Uterus (tissue), 3 donors: ENCODE measurements at regions not wholly inside any gene's neighbourhood (a gene's known extent, or its start where the extent isn't known, plus 50 kb on each side); places are given as distances from the start of the nearest gene placed in this dataset.

Experiments
- DNase-seq, 2 donors: peaks; one replicate each; pipeline ENCODE4 v3.0.0-alpha.2; 2019 to 2020
- H3K27ac ChIP-seq, 2 donors: fragments of 200-600 bp; sonication (generic); 1 replicate in 1 of 2; 2 replicates in 1 of 2; pipeline ENCODE4 v1.5.1; 2016 to 2018
- H3K27me3 ChIP-seq, 2 donors: fragments of 200-600 bp; sonication (generic); one replicate each; pipeline ENCODE4 v1.5.1; 2018 to 2019; ENCODE audit warnings: control low read depth in 1 of 2
- H3K36me3 ChIP-seq, 2 donors: fragments of 200-600 bp; sonication (generic); one replicate each; pipeline ENCODE4 v1.5.1; 2019; ENCODE audit warnings: control low read depth in 1 of 2
- H3K4me1 ChIP-seq, 2 donors: fragments of 200-600 bp; sonication (generic); one replicate each; pipeline ENCODE4 v1.5.1; 2018 to 2019; ENCODE audit warnings: control low read depth in 1 of 2
- H3K4me3 ChIP-seq, 2 donors: fragments of 200-600 bp; sonication (generic); 1 replicate in 1 of 2; 2 replicates in 1 of 2; pipeline ENCODE4 v1.5.1; 2018 to 2019; ENCODE audit warnings: mild to moderate bottlenecking in 1 of 2
- H3K9me3 ChIP-seq, 2 donors: fragments of 200-600 bp; sonication (generic); one replicate each; pipeline ENCODE4 v1.5.1; 2019; ENCODE audit warnings: control low read depth in 1 of 2
- POLR2A ChIP-seq, 2 donors: fragments of 450-650 bp; IDR thresholded peaks; one replicate each; pipeline ENCODE4 v1.6.1; 2016; ENCODE audit warnings: antibody characterized with exemption in 2 of 2, mild to moderate bottlenecking in 1 of 2, moderate library complexity in 1 of 2
- intact Hi-C: fragments of 100-400 bp; cut with DNase I; formaldehyde crosslinking; loops from one replicate; pipeline ENCODE4 v1.15.1; 2023; ENCODE audit warnings: low total_unique reads
- TF ChIP-seq, protein P1 (sequence below), 4 experiments: fragments of 200-600 bp in 2 of 4; fragments of 450-650 bp in 2 of 4; sonication (generic) in 2 of 4; IDR thresholded peaks; one replicate each; pipeline ENCODE4 v1.5.1; 2016 to 2019; ENCODE audit warnings: antibody characterized with exemption in 4 of 4, mild to moderate bottlenecking in 2 of 4, moderate library complexity in 1 of 4
- donor health status: DM: yes; HTN: yes; CAD: no.

- Histone ChIP-seq H3K4me3 (no peak overlapping the region), H3K36me3 (no peaks in the 10 kb centered on the region), H3K27ac (no peak overlapping the region), H3K9me3 (no peaks in the 10 kb centered on the region), H3K4me1 (no peaks in the 10 kb centered on the region), H3K27me3 (no peaks in the 10 kb centered on the region)
- DNase-seq = no peak
- no peak for TF ChIP-seq POLR2A (IDR thresholded peaks at IDR 0.05)
- TF ChIP-seq, protein P1, sequence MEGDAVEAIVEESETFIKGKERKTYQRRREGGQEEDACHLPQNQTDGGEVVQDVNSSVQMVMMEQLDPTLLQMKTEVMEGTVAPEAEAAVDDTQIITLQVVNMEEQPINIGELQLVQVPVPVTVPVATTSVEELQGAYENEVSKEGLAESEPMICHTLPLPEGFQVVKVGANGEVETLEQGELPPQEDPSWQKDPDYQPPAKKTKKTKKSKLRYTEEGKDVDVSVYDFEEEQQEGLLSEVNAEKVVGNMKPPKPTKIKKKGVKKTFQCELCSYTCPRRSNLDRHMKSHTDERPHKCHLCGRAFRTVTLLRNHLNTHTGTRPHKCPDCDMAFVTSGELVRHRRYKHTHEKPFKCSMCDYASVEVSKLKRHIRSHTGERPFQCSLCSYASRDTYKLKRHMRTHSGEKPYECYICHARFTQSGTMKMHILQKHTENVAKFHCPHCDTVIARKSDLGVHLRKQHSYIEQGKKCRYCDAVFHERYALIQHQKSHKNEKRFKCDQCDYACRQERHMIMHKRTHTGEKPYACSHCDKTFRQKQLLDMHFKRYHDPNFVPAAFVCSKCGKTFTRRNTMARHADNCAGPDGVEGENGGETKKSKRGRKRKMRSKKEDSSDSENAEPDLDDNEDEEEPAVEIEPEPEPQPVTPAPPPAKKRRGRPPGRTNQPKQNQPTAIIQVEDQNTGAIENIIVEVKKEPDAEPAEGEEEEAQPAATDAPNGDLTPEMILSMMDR (IDR thresholded peaks at IDR 0.05) = no peak
- intact Hi-C loops = no loop called here
Measured at GRCh38 chr2:126752876-126753275, 96.9 kb downstream of the GYPC start.

GRCh38 chr2:126753501-126754212, 97.7 kb downstream of the GYPC start:
- no peak for TF ChIP-seq POLR2A (IDR thresholded peaks at IDR 0.05)
- TF ChIP-seq, protein P1 (IDR thresholded peaks at IDR 0.05) = no peak
- DNase-seq = no peak
- Histone ChIP-seq H3K4me3 (no peak overlapping the region), H3K9me3 (no peaks in the 10 kb centered on the region), H3K36me3 (no peaks in the 10 kb centered on the region), H3K27ac (no peak overlapping the region), H3K4me1 (no peaks in the 10 kb centered on the region), H3K27me3 (no peaks in the 10 kb centered on the region)
- intact Hi-C loops = no loop called here

DNA sequence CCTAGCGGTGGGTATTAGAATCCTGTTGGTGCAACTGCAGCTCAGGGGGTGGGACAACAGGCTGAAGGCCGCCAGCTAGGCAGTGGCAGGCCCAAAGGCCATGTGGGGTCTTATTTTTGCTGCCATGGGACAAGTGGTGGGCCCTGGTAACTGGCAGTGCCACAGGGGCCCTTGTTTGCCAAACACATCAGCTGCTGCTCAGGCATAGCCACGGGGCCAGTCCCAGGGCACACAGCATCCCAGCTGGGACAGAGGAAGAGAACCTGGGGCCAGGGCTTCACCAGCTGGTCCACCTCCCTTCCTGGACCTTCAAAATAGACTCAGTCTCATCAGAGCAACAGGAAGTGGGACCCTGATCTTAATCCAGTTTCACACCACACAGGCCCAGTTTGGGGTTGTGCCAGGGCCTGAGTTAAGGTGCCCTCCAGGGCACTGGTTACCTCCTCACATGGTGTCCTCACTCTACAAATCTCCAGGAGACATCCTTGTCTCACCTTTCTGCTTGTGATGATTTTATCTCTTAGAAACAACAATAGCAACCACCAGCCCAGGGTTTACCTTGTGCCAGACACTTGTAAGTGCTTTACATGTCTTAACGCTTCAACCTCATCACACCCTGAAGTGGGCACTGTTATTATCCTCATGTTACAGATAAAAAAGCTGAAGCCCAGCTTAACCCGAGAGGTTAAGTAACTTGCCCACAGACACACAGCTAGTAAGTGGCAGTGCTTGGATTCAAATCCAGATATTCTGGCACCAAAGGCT, 98.5 kb downstream of the GYPC start:
- TF ChIP-seq, protein P1 (IDR thresholded peaks at IDR 0.05) = no peak
- no peak for TF ChIP-seq POLR2A (IDR thresholded peaks at IDR 0.05)
- intact Hi-C loops = no loop called here
- Histone ChIP-seq H3K4me3 (no peak overlapping the region), H3K36me3 (no peaks in the 10 kb centered on the region), H3K9me3 (no peaks in the 10 kb centered on the region), H3K4me1 (no peaks in the 10 kb centered on the region), H3K27me3 (no peaks in the 10 kb centered on the region), H3K27ac (no peak overlapping the region)
- DNase-seq = no peak

- Histone ChIP-seq H3K9me3 (no peaks in the 10 kb centered on the region), H3K36me3 (no peaks in the 10 kb centered on the region), H3K4me1 (no peaks in the 10 kb centered on the region), H3K4me3 (no peak overlapping the region), H3K27me3 (no peaks in the 10 kb centered on the region), H3K27ac (no peak overlapping the region)
- intact Hi-C loops = no loop called here
- no peak for DNase-seq
- TF ChIP-seq, protein P1 (IDR thresholded peaks at IDR 0.05) = no peak
- TF ChIP-seq POLR2A (IDR thresholded peaks at IDR 0.05) = no peak
Measured at GRCh38 chr2:126756125-126756524, 100.2 kb downstream of the GYPC start.

- no peak for DNase-seq
- intact Hi-C loops = no loop called here
- Histone ChIP-seq H3K27me3 (no peaks in the 10 kb centered on the region), H3K4me1 (no peaks in the 10 kb centered on the region), H3K27ac (no peak overlapping the region), H3K4me3 (no peak overlapping the region), H3K36me3 (no peaks in the 10 kb centered on the region), H3K9me3 (no peaks in the 10 kb centered on the region)
- TF ChIP-seq, protein P1 (IDR thresholded peaks at IDR 0.05) = no peak
- TF ChIP-seq POLR2A (IDR thresholded peaks at IDR 0.05) = no peak
Measured at GRCh38 chr2:126761256-126761980, 105.5 kb downstream of the GYPC start.
